ENCODE measurements at regions not wholly inside any gene's neighbourhood (a gene's known extent, or its start where the extent isn't known, plus 50 kb on each side); places are given as distances from the start of the nearest gene placed in this dataset.

- TF ChIP-seq POLR2A (IDR thresholded peaks at IDR 0.05) = no peak
- TF ChIP-seq CTCF (IDR thresholded peaks at IDR 0.05) = no peak
- TF ChIP-seq POLR2AphosphoS5 (IDR thresholded peaks at IDR 0.05) = no peak
Observed at GRCh38 chr4:169334335-169334734, 63.6 kb upstream of the SH3RF1 start.

All from transverse colon (tissue), 4 donors.